ENCODE measurements at regions not wholly inside any gene's neighbourhood (a gene's known extent, or its start where the extent isn't known, plus 50 kb on each side); places are given as distances from the start of the nearest gene placed in this dataset.

DNA sequence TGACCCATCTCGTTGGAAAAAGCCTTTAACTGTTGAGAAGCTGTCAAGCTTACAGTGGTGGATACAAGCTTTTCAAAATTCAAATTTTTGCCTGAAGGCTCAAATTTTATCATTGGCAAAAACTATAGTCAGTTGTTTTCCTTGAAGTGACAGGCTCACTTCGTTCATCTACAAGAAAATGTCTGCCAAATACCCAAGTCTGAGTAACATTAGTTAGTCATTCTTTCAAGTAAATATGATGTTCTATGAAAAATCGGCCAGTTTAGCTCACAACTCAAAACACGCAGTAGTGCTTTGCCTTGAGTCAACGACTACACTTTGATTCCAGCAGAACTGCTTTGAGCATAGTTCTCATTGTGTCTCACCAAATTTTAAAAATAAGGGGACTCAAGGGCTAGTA, 170.3 kb upstream of the MAMLD1 start:
- TF ChIP-seq CTCF (IDR thresholded peaks at IDR 0.05; ENCODE audit: low read depth, low read length) = no peak
- TF ChIP-seq MAX (IDR thresholded peaks at IDR 0.05; ENCODE audit: low read depth, low read length) = no peak
- no peak for TF ChIP-seq MYC (IDR thresholded peaks at IDR 0.05; ENCODE audit: low read depth, low read length)
- TF ChIP-seq POLR2A (IDR thresholded peaks at IDR 0.05; ENCODE audit: extremely low read depth, insufficient read length) = no peak
- no peak overlapping the region for H3K4me3 ChIP-seq (ENCODE audit: low read depth, low read length)
- no peak for DNase-seq (ENCODE audit: low read depth)

GRCh38 chrX:150196285-150196684, 166.8 kb upstream of the MAMLD1 start:
- no peak overlapping the region for H3K4me3 ChIP-seq (ENCODE audit: low read depth, low read length)
- DNase-seq (ENCODE audit: low read depth) = no peak
- TF ChIP-seq CTCF (IDR thresholded peaks at IDR 0.05; ENCODE audit: low read depth, low read length) = no peak
- no peak for TF ChIP-seq MYC (IDR thresholded peaks at IDR 0.05; ENCODE audit: low read depth, low read length)
- no peak for TF ChIP-seq MAX (IDR thresholded peaks at IDR 0.05; ENCODE audit: low read depth, low read length)
- TF ChIP-seq POLR2A (IDR thresholded peaks at IDR 0.05; ENCODE audit: extremely low read depth, insufficient read length) = no peak

- no peak for DNase-seq (ENCODE audit: low read depth)
- H3K4me3 ChIP-seq (ENCODE audit: low read depth, low read length) = no peak overlapping the region
- TF ChIP-seq MAX (IDR thresholded peaks at IDR 0.05; ENCODE audit: low read depth, low read length) (no peak), CTCF (IDR thresholded peaks at IDR 0.05; ENCODE audit: low read depth, low read length) (no peak), MYC (IDR thresholded peaks at IDR 0.05; ENCODE audit: low read depth, low read length) (no peak), POLR2A (IDR thresholded peaks at IDR 0.05; ENCODE audit: extremely low read depth, insufficient read length) (no peak)
Measured at GRCh38 chrX:150197388-150197787, 165.7 kb upstream of the MAMLD1 start.

DNA sequence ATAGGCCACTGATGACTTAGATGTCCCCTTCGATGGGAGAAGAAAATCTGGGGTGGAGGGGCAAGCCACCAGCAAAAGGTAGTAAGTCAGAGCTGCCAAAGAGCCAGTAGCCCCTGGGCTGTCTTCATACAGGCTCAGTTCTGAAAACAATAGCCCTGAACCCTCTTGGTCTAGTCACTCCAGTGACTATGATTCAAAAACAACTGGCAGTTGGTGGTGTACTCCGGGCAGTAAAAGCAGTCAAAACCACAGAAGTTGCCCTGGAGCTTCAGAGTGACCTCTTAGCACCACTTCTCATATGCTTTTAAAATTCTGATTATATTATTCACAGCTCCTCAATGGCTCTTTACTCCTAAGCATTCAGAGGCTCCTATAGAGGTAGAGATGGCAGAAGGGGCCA, 164.3 kb upstream of the MAMLD1 start:
- TF ChIP-seq CTCF (IDR thresholded peaks at IDR 0.05; ENCODE audit: low read depth, low read length) = no peak
- TF ChIP-seq MAX (IDR thresholded peaks at IDR 0.05; ENCODE audit: low read depth, low read length) = no peak
- no peak for TF ChIP-seq POLR2A (IDR thresholded peaks at IDR 0.05; ENCODE audit: extremely low read depth, insufficient read length)
- no peak for TF ChIP-seq MYC (IDR thresholded peaks at IDR 0.05; ENCODE audit: low read depth, low read length)
- no peak overlapping the region for H3K4me3 ChIP-seq (ENCODE audit: low read depth, low read length)
- DNase-seq (ENCODE audit: low read depth) = peak; percentile 21

DNA sequence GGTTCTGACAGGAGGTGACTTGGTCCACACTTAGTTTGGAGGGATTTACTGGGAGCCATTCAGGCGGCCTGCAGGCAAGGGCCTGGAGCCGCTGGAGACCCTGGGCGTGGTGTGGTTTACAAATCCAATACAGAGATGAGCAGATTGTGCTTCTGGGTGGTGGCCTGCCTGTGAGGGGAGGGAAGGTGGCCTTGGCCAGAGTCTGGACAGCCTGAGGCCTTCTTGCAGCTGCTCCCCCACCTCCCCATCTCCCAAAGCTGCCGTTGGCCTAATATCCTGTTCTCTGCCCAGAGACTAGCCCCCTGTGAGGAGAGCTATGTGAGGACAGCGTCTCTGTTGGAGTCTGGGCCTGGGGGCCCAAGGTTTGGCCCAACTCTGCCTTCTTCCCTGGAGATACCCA, 163.9 kb upstream of the MAMLD1 start:
- no peak for DNase-seq (ENCODE audit: low read depth)
- H3K4me3 ChIP-seq (ENCODE audit: low read depth, low read length) = no peak overlapping the region
- TF ChIP-seq MYC (IDR thresholded peaks at IDR 0.05; ENCODE audit: low read depth, low read length) (no peak), MAX (IDR thresholded peaks at IDR 0.05; ENCODE audit: low read depth, low read length) (no peak), CTCF (IDR thresholded peaks at IDR 0.05; ENCODE audit: low read depth, low read length) (no peak), POLR2A (IDR thresholded peaks at IDR 0.05; ENCODE audit: extremely low read depth, insufficient read length) (no peak)

GRCh38 chrX:150199803-150200202, 163.3 kb upstream of the MAMLD1 start:
- TF ChIP-seq POLR2A (IDR thresholded peaks at IDR 0.05; ENCODE audit: extremely low read depth, insufficient read length) = no peak
- TF ChIP-seq MYC (IDR thresholded peaks at IDR 0.05; ENCODE audit: low read depth, low read length) = no peak
- no peak for DNase-seq (ENCODE audit: low read depth)
- H3K4me3 ChIP-seq (ENCODE audit: low read depth, low read length) = no peak overlapping the region
